ENCODE measurements at regions not wholly inside any gene's neighbourhood (a gene's known extent, or its start where the extent isn't known, plus 50 kb on each side); places are given as distances from the start of the nearest gene placed in this dataset.

- ATAC-seq: no peak
- TF ChIP-seq ZC3H10 (CRISPR knock-in tag; IDR thresholded peaks at IDR 0.05) (no peak), ZFP3 (CRISPR knock-in tag; IDR thresholded peaks at IDR 0.05) (no peak), SNAI2 (CRISPR knock-in tag; IDR thresholded peaks at IDR 0.05) (no peak), PATZ1 (CRISPR knock-in tag; IDR thresholded peaks at IDR 0.05; ENCODE audit: borderline replicate concordance) (no peak), POU6F1 (CRISPR knock-in tag; IDR thresholded peaks at IDR 0.05; ENCODE audit: borderline replicate concordance, low read depth) (no peak), ZFP30 (CRISPR knock-in tag; IDR thresholded peaks at IDR 0.05) (no peak), ZNF565 (CRISPR knock-in tag; conservative IDR thresholded peaks at IDR 0.05; ENCODE audit: low read depth) (no peak), ARNTL (CRISPR knock-in tag; IDR thresholded peaks at IDR 0.05; ENCODE audit: borderline replicate concordance, low read depth) (no peak), ZNF8 (CRISPR knock-in tag; IDR thresholded peaks at IDR 0.05) (no peak)
Measured at GRCh38 chr12:92229381-92229780, 83.7 kb upstream of the BTG1 start.

GRCh38 chr12:92226961-92227360 is 81.3 kb upstream of the BTG1 start:
- TF ChIP-seq GLIS3 (CRISPR knock-in tag; IDR thresholded peaks at IDR 0.05) (no peak), ZFP30 (CRISPR knock-in tag; IDR thresholded peaks at IDR 0.05) (no peak), ZNF8 (CRISPR knock-in tag; IDR thresholded peaks at IDR 0.05) (no peak), ARNTL (CRISPR knock-in tag; IDR thresholded peaks at IDR 0.05; ENCODE audit: borderline replicate concordance, low read depth) (no peak), ZFP3 (CRISPR knock-in tag; IDR thresholded peaks at IDR 0.05) (no peak), ESRRG (CRISPR knock-in tag; IDR thresholded peaks at IDR 0.05) (no peak), BACH2 (CRISPR knock-in tag; IDR thresholded peaks at IDR 0.05; ENCODE audit: borderline replicate concordance) (no peak), TOX (CRISPR knock-in tag; IDR thresholded peaks at IDR 0.05; ENCODE audit: borderline replicate concordance) (no peak), TSHZ2 (CRISPR knock-in tag; IDR thresholded peaks at IDR 0.05) (no peak), CREB5 (CRISPR knock-in tag; IDR thresholded peaks at IDR 0.05; ENCODE audit: low read depth) (no peak), SNAI2 (CRISPR knock-in tag; IDR thresholded peaks at IDR 0.05) (no peak), POU6F1 (CRISPR knock-in tag; IDR thresholded peaks at IDR 0.05; ENCODE audit: borderline replicate concordance, low read depth) (no peak), ZC3H10 (CRISPR knock-in tag; IDR thresholded peaks at IDR 0.05) (no peak), RARB (CRISPR knock-in tag; IDR thresholded peaks at IDR 0.05) (no peak), TCF4 (CRISPR knock-in tag; IDR thresholded peaks at IDR 0.05; ENCODE audit: borderline replicate concordance) (no peak)
- ATAC-seq: no peak

GRCh38 chr12:92226071-92226661 is 80.5 kb upstream of the BTG1 start:
- ATAC-seq: no peak
- TF ChIP-seq ARNTL (CRISPR knock-in tag; IDR thresholded peaks at IDR 0.05; ENCODE audit: borderline replicate concordance, low read depth) (no peak), PATZ1 (CRISPR knock-in tag; IDR thresholded peaks at IDR 0.05; ENCODE audit: borderline replicate concordance) (no peak), GLIS3 (CRISPR knock-in tag; IDR thresholded peaks at IDR 0.05) (no peak), RARB (CRISPR knock-in tag; IDR thresholded peaks at IDR 0.05) (no peak), TCF4 (CRISPR knock-in tag; IDR thresholded peaks at IDR 0.05; ENCODE audit: borderline replicate concordance) (no peak)

All from SK-N-SH treated with all-trans-retinoic acid at 6 μM for 48 hours (cell line).